ENCODE measurements at regions not wholly inside any gene's neighbourhood (a gene's known extent, or its start where the extent isn't known, plus 50 kb on each side); places are given as distances from the start of the nearest gene placed in this dataset.

- H3K4me1 ChIP-seq (replicated peaks): no peaks in the 10 kb centered on the region
- H3K27ac ChIP-seq: no peak overlapping the region
- H3K9me3 ChIP-seq (replicated peaks): no peaks in the 10 kb centered on the region
- no peak for DNase-seq (ENCODE audit: low read depth in 1 of 2, low spot score in 2 of 2)
- H3K36me3 ChIP-seq: no peaks in the 10 kb centered on the region
- H3K27me3 ChIP-seq (replicated peaks): no peaks in the 10 kb centered on the region
- H3K4me3 ChIP-seq: no peak overlapping the region
These were observed 82.4 kb upstream of the TOX3 start for GRCh38 chr16:52629296-52629695.

GRCh38 chr16:52624891-52625290 lies 77.9 kb upstream of the TOX3 start:
- no peaks in the 10 kb centered on the region for H3K27me3 ChIP-seq (replicated peaks)
- DNase-seq (ENCODE audit: low read depth in 1 of 2, low spot score in 2 of 2): no peak
- H3K4me3 ChIP-seq: no peak overlapping the region
- H3K4me1 ChIP-seq (replicated peaks): no peaks in the 10 kb centered on the region
- H3K27ac ChIP-seq: no peak overlapping the region
- H3K9me3 ChIP-seq (replicated peaks): no peaks in the 10 kb centered on the region
- no peaks in the 10 kb centered on the region for H3K36me3 ChIP-seq

- H3K27me3 ChIP-seq (replicated peaks): no peaks in the 10 kb centered on the region
- H3K36me3 ChIP-seq: no peaks in the 10 kb centered on the region
- H3K9me3 ChIP-seq (replicated peaks): no peaks in the 10 kb centered on the region
- no peak overlapping the region for H3K27ac ChIP-seq
- H3K4me1 ChIP-seq (replicated peaks): no peaks in the 10 kb centered on the region
- no peak for DNase-seq (ENCODE audit: low read depth in 1 of 2, low spot score in 2 of 2)
- H3K4me3 ChIP-seq: no peak overlapping the region
These were observed 74.7 kb upstream of the TOX3 start for GRCh38 chr16:52621651-52622050.

GRCh38 chr16:52618753-52619497 lies 72.0 kb upstream of the TOX3 start:
- no peaks in the 10 kb centered on the region for H3K9me3 ChIP-seq (replicated peaks)

GRCh38 chr16:52617591-52617990 lies 70.6 kb upstream of the TOX3 start:
- Histone ChIP-seq H3K9me3 (replicated peaks) (no peaks in the 10 kb centered on the region), H3K27me3 (replicated peaks) (no peaks in the 10 kb centered on the region), H3K27ac (no peak overlapping the region), H3K4me1 (replicated peaks) (no peaks in the 10 kb centered on the region), H3K36me3 (no peaks in the 10 kb centered on the region), H3K4me3 (no peak overlapping the region)
- DNase-seq (ENCODE audit: low read depth in 1 of 2, low spot score in 2 of 2): no peak

More at GRCh38 chr16:52618753-52619497, 72.0 kb upstream of the TOX3 start:
- DNase-seq (ENCODE audit: low read depth in 1 of 2, low spot score in 2 of 2): no peak
- no peaks in the 10 kb centered on the region for H3K4me1 ChIP-seq (replicated peaks)
- H3K4me3 ChIP-seq: no peak overlapping the region
- no peak overlapping the region for H3K27ac ChIP-seq
- H3K27me3 ChIP-seq (replicated peaks): no peaks in the 10 kb centered on the region
- H3K36me3 ChIP-seq: no peaks in the 10 kb centered on the region

GRCh38 chr16:52613508-52613907 lies 66.6 kb upstream of the TOX3 start:
- Histone ChIP-seq H3K27ac (no peak overlapping the region), H3K27me3 (replicated peaks) (no peaks in the 10 kb centered on the region), H3K36me3 (no peaks in the 10 kb centered on the region), H3K9me3 (replicated peaks) (no peaks in the 10 kb centered on the region), H3K4me1 (replicated peaks) (no peaks in the 10 kb centered on the region), H3K4me3 (no peak overlapping the region)
- DNase-seq (ENCODE audit: low read depth in 1 of 2, low spot score in 2 of 2): no peak

GRCh38 chr16:52611817-52612673 lies 65.1 kb upstream of the TOX3 start:
- Histone ChIP-seq H3K36me3 (no peaks in the 10 kb centered on the region), H3K4me3 (no peak overlapping the region), H3K9me3 (replicated peaks) (no peaks in the 10 kb centered on the region), H3K4me1 (replicated peaks) (no peaks in the 10 kb centered on the region), H3K27ac (no peak overlapping the region), H3K27me3 (replicated peaks) (no peaks in the 10 kb centered on the region)
- DNase-seq (ENCODE audit: low read depth in 1 of 2, low spot score in 2 of 2): no peak

GRCh38 chr16:52603015-52603414 lies 56.1 kb upstream of the TOX3 start:
- H3K36me3 ChIP-seq: no peaks in the 10 kb centered on the region
- no peak overlapping the region for H3K27ac ChIP-seq
- no peaks in the 10 kb centered on the region for H3K27me3 ChIP-seq (replicated peaks)
- no peak overlapping the region for H3K4me3 ChIP-seq
- no peak for DNase-seq (ENCODE audit: low read depth in 1 of 2, low spot score in 2 of 2)
- H3K4me1 ChIP-seq (replicated peaks): no peaks in the 10 kb centered on the region
- H3K9me3 ChIP-seq (replicated peaks): no peaks in the 10 kb centered on the region

GRCh38 chr16:52597772-52598483 lies 51.0 kb upstream of the TOX3 start:
- no peak overlapping the region for H3K4me3 ChIP-seq
- no peaks in the 10 kb centered on the region for H3K4me1 ChIP-seq (replicated peaks)
- H3K27ac ChIP-seq: no peak overlapping the region
- no peaks in the 10 kb centered on the region for H3K27me3 ChIP-seq (replicated peaks)
- no peaks in the 10 kb centered on the region for H3K9me3 ChIP-seq (replicated peaks)
- no peak for DNase-seq (ENCODE audit: low read depth in 1 of 2, low spot score in 2 of 2)
- no peaks in the 10 kb centered on the region for H3K36me3 ChIP-seq

GRCh38 chr16:52597073-52597771 lies 50.3 kb upstream of the TOX3 start:
- Histone ChIP-seq H3K27ac (no peak overlapping the region), H3K36me3 (no peaks in the 10 kb centered on the region), H3K4me1 (replicated peaks) (no peaks in the 10 kb centered on the region), H3K4me3 (no peak overlapping the region), H3K27me3 (replicated peaks) (no peaks in the 10 kb centered on the region), H3K9me3 (replicated peaks) (no peaks in the 10 kb centered on the region)
- no peak for DNase-seq (ENCODE audit: low read depth in 1 of 2, low spot score in 2 of 2)

All from SJSA1 (cell line).